Type B pancreatic cell (in vitro differentiated cells): ENCODE measurements at regions not wholly inside any gene's neighbourhood (a gene's known extent, or its start where the extent isn't known, plus 50 kb on each side); places are given as distances from the start of the nearest gene placed in this dataset.

Experiments
- DNase-seq: peaks from one replicate; pipeline ENCODE4 v3.0.0; 2021; ENCODE audit warnings: mixed read lengths; ENCODE audit not compliant: unreplicated experiment; ENCODE audit errors: extremely low spot score
- H3K27ac Mint-ChIP-seq: 2 replicates; pipeline ENCODE4 v1.8.0; 2021; ENCODE audit warnings: mild to moderate bottlenecking, mixed read lengths
- H3K27me3 Mint-ChIP-seq: 2 replicates; pipeline ENCODE4 v1.8.0; 2021; ENCODE audit warnings: mixed read lengths
- H3K36me3 Mint-ChIP-seq: 2 replicates; pipeline ENCODE4 v1.8.0; 2021; ENCODE audit warnings: mixed read lengths
- H3K4me1 Mint-ChIP-seq: one replicate; pipeline ENCODE4 v1.8.0; 2021; ENCODE audit warnings: mixed read lengths; ENCODE audit not compliant: unreplicated experiment
- H3K4me3 Mint-ChIP-seq: 2 replicates; pipeline ENCODE4 v1.8.0; 2021; ENCODE audit warnings: mild to moderate bottlenecking, mixed read lengths
- H3K9me3 Mint-ChIP-seq: 2 replicates; pipeline ENCODE4 v1.8.0; 2021; ENCODE audit warnings: mixed read lengths
- CTCF ChIP-seq: fragments of 200-600 bp; sonication (generic); conservative IDR thresholded peaks from 2 replicates; pipeline ENCODE4 v1.5.0; 2021; ENCODE audit warnings: antibody characterized with exemption, mild to moderate bottlenecking

GRCh38 chr7:138378741-138379559, 81.1 kb upstream of the TRIM24 start:
- no peak for TF ChIP-seq CTCF
- Mint-ChIP-seq H3K4me1 (peaks cover 6% of the 10 kb centered on the region), H3K4me3 (no peak overlapping the region), H3K9me3 (peaks cover 5% of the 10 kb centered on the region), H3K27me3 (no peaks in the 10 kb centered on the region), H3K36me3 (peaks cover 4% of the 10 kb centered on the region), H3K27ac (no peak overlapping the region)
- DNase-seq = no peak

DNA sequence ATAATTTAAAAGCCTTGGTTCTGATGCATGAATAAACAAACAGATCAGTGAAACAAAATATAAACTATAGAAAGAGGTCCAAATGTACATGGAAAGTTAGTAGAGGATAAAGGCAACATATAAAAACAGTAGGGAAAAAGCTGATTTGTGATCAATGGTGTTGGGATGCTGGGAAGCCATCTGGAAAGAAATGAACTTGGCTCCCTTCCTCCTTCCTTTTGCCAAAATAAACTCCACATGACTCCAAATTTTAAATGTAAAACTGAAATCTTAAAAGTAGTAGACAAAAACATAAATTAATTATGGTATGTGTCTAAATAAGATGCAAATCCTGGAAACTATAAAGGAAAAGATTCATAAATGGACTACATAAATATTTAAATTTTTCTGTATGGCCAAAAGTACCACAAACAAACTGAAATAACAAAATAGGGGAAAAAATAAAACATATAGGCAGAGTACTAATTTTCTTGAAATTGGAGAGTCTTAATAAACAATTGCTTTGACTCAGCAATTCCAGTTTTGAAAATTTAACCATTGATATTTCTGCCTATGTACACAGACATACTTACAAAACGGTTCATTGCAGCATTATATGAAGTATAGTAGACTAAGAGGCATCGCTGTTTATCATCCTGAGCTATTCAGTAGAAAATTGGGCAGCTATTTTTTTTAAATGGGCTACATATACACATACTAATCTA, 77.0 kb upstream of the TRIM24 start:
- no peak overlapping the region for H3K4me3 Mint-ChIP-seq

GRCh38 chr7:138386821-138387220, 73.2 kb upstream of the TRIM24 start:
- Mint-ChIP-seq H3K4me1 (no peaks in the 10 kb centered on the region), H3K4me3 (no peak overlapping the region), H3K27me3 (no peaks in the 10 kb centered on the region), H3K9me3 (no peaks in the 10 kb centered on the region), H3K27ac (no peak overlapping the region), H3K36me3 (no peaks in the 10 kb centered on the region)
- TF ChIP-seq CTCF = no peak
- no peak for DNase-seq

More for the DNA sequence above, 77.0 kb upstream of the TRIM24 start:
- no peaks in the 10 kb centered on the region for H3K4me1 Mint-ChIP-seq
- DNase-seq = no peak
- peaks cover 5% of the 10 kb centered on the region for H3K9me3 Mint-ChIP-seq
- H3K27ac Mint-ChIP-seq = no peak overlapping the region
- H3K36me3 Mint-ChIP-seq = peaks cover 4% of the 10 kb centered on the region
- no peak for TF ChIP-seq CTCF
- H3K27me3 Mint-ChIP-seq = no peaks in the 10 kb centered on the region

- no peak overlapping the region for H3K4me3 Mint-ChIP-seq
- no peaks in the 10 kb centered on the region for H3K9me3 Mint-ChIP-seq
- H3K27me3 Mint-ChIP-seq = no peaks in the 10 kb centered on the region
- H3K4me1 Mint-ChIP-seq = no peaks in the 10 kb centered on the region
- H3K27ac Mint-ChIP-seq = no peak overlapping the region
- H3K36me3 Mint-ChIP-seq = no peaks in the 10 kb centered on the region
- TF ChIP-seq CTCF = no peak
- no peak for DNase-seq
Observed at GRCh38 chr7:138387755-138388475, 72.1 kb upstream of the TRIM24 start.

GRCh38 chr7:138388673-138389491, 71.2 kb upstream of the TRIM24 start:
- Mint-ChIP-seq H3K27ac (no peak overlapping the region), H3K4me1 (no peaks in the 10 kb centered on the region), H3K27me3 (no peaks in the 10 kb centered on the region), H3K4me3 (no peak overlapping the region), H3K36me3 (no peaks in the 10 kb centered on the region), H3K9me3 (no peaks in the 10 kb centered on the region)
- TF ChIP-seq CTCF = no peak
- DNase-seq = no peak
